ENCODE measurements at regions not wholly inside any gene's neighbourhood (a gene's known extent, or its start where the extent isn't known, plus 50 kb on each side); places are given as distances from the start of the nearest gene placed in this dataset.

- no peak for DNase-seq (ENCODE audit: low read depth, low spot score)
- TF ChIP-seq, protein P1, sequence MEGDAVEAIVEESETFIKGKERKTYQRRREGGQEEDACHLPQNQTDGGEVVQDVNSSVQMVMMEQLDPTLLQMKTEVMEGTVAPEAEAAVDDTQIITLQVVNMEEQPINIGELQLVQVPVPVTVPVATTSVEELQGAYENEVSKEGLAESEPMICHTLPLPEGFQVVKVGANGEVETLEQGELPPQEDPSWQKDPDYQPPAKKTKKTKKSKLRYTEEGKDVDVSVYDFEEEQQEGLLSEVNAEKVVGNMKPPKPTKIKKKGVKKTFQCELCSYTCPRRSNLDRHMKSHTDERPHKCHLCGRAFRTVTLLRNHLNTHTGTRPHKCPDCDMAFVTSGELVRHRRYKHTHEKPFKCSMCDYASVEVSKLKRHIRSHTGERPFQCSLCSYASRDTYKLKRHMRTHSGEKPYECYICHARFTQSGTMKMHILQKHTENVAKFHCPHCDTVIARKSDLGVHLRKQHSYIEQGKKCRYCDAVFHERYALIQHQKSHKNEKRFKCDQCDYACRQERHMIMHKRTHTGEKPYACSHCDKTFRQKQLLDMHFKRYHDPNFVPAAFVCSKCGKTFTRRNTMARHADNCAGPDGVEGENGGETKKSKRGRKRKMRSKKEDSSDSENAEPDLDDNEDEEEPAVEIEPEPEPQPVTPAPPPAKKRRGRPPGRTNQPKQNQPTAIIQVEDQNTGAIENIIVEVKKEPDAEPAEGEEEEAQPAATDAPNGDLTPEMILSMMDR (IDR thresholded peaks at IDR 0.05; ENCODE audit: insufficient read depth, low read length, missing control alignments), result no peak
- CTCF ChIA-PET, result no interaction called here
- no peak overlapping the region for H3K4me3 ChIP-seq (ENCODE audit: low read depth, low read length)
- POLR2A ChIA-PET, result no interaction called here
Measured at GRCh38 chr1:230550428-230550827, 91.9 kb upstream of the COG2 start.

- H3K4me3 ChIP-seq (ENCODE audit: low read depth, low read length), result no peak overlapping the region
- TF ChIP-seq, protein P1 (IDR thresholded peaks at IDR 0.05; ENCODE audit: insufficient read depth, low read length, missing control alignments), result no peak
- POLR2A ChIA-PET, result no interaction called here
- DNase-seq (ENCODE audit: low read depth, low spot score), result no peak
- CTCF ChIA-PET, result no interaction called here
Measured at GRCh38 chr1:230549625-230550024, 92.7 kb upstream of the COG2 start.

GRCh38 chr1:230548997-230549396 is 93.3 kb upstream of the COG2 start:
- no peak for DNase-seq (ENCODE audit: low read depth, low spot score)
- POLR2A ChIA-PET, result no interaction called here
- no peak overlapping the region for H3K4me3 ChIP-seq (ENCODE audit: low read depth, low read length)
- CTCF ChIA-PET, result no interaction called here
- TF ChIP-seq, protein P1 (IDR thresholded peaks at IDR 0.05; ENCODE audit: insufficient read depth, low read length, missing control alignments), result no peak

- CTCF ChIA-PET, result no interaction called here
- H3K4me3 ChIP-seq (ENCODE audit: low read depth, low read length), result no peak overlapping the region
- POLR2A ChIA-PET, result no interaction called here
- TF ChIP-seq, protein P1 (IDR thresholded peaks at IDR 0.05; ENCODE audit: insufficient read depth, low read length, missing control alignments), result no peak
- no peak for DNase-seq (ENCODE audit: low read depth, low spot score)
Measured at GRCh38 chr1:230548357-230548756, 93.9 kb upstream of the COG2 start.

DNA sequence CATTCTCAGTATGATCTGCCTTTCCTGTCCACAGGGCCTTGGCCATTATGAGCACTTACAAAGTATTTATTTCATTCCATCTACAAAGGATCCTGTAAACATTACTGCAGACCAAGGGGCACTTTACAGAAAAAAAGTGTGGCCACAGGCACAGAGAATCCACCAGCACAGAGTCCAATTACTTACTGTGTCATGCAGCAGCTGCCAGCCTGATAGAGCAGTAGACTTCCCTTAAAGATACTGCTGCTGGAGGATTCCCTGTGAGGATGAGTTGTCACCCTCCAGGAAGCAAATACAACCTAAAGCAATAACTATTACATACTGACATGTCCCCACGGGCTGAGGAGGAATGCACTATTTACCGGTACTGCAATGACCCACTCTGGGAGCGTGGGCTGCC is 97.1 kb upstream of the COG2 start:
- ChIA-PET POLR2A (no interaction called here), CTCF (no interaction called here)
- TF ChIP-seq, protein P1 (IDR thresholded peaks at IDR 0.05; ENCODE audit: insufficient read depth, low read length, missing control alignments), result no peak
- H3K4me3 ChIP-seq (ENCODE audit: low read depth, low read length), result no peak overlapping the region
- no peak for DNase-seq (ENCODE audit: low read depth, low spot score)

DNA sequence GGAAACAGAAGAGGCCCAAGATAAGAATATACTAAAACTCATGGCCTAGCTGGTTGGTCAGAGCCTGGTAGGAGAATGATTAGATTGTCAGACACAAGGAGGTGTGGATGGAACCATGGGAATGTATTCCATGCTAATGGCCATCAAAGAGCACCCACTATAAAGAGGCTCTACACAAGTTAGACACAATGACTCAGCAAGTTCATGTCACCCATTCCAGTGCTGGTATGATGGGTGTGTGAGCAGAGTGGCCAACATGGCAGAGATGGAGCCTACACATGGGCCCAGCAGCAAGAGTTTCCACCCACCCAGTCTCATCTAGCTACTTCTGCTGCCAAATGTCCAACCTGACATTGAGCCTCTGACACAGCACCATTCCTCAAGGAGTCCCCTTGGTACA is 97.5 kb upstream of the COG2 start:
- no peak for DNase-seq (ENCODE audit: low read depth, low spot score)
- ChIA-PET POLR2A (no interaction called here), CTCF (no interaction called here)
- TF ChIP-seq, protein P1 (IDR thresholded peaks at IDR 0.05; ENCODE audit: insufficient read depth, low read length, missing control alignments), result no peak
- no peak overlapping the region for H3K4me3 ChIP-seq (ENCODE audit: low read depth, low read length)

Data from AG04449 (cell line).